Stimulated activated CD8-positive, alpha-beta memory T cell treated with anti-CD3 and anti-CD28 coated beads, Interleukin-4, amount 100 ng/mL, for 4 hours (primary cell): ENCODE measurements at regions not wholly inside any gene's neighbourhood (a gene's known extent, or its start where the extent isn't known, plus 50 kb on each side); places are given as distances from the start of the nearest gene placed in this dataset.

Source experiments
- DNase-seq, 2 donors: peaks; one replicate each; pipeline ENCODE4 v3.0.0-alpha.2; 2020; ENCODE audit warnings: low read depth in 2 of 2, low spot score in 1 of 2

DNA sequence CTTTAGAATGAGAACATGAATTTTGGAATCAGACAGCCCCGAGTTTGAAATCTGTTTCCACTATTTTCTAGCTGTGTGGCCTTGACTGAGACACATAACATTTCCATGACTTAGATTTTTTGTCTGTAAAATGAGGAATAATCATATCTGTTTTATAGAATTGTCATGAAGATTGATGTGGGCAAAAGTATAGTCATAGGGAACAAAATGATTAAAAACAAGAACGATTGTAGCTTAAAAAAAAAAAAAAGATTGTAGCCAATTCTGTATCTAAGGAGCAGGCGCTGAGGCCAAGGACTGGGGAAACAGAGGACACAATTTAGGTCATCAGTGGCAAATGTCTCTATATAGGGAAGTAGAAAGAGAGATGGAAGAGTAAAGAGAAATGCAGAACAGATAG lies 201.6 kb upstream of the C1QTNF7 start:
- no peak for DNase-seq

DNA sequence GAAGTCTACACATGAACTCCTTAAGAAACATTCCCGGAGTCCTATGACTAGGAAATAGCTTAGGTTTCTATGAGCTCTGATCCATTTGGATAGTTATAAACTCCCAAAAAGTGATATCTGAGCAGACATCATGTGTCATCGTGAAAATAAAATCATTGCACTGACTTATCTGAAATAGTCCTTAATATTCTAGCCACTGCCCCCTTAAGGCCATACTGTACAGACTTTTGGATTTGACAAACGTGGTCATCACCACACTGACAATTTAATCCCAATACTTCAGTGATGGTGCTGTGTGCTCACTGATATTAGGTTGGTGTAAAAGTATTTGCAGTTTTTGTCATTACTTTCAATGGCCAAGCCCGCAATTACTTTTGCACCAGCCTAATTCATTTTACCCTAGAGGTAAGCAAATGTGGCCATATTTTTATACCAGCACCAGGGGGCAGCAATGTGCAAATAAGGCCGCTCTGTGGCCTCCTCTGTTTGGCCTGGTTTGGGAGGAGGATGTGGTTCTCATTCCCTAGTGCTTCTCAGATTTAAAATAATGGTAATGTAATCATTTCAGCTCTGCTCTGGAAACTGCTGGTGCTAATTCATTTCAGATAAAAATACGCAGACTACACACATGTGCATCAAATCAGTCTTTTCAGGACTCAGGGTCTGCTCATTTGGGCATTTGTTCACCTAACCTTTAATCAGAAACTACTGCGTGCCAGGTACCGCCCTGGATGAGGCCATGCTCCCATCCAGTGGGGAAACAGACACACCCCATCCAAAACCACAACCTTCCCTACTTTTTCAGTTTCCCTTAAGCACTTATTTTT lies 196.4 kb upstream of the C1QTNF7 start:
- DNase-seq, result peak; percentile 38 to 52

DNA sequence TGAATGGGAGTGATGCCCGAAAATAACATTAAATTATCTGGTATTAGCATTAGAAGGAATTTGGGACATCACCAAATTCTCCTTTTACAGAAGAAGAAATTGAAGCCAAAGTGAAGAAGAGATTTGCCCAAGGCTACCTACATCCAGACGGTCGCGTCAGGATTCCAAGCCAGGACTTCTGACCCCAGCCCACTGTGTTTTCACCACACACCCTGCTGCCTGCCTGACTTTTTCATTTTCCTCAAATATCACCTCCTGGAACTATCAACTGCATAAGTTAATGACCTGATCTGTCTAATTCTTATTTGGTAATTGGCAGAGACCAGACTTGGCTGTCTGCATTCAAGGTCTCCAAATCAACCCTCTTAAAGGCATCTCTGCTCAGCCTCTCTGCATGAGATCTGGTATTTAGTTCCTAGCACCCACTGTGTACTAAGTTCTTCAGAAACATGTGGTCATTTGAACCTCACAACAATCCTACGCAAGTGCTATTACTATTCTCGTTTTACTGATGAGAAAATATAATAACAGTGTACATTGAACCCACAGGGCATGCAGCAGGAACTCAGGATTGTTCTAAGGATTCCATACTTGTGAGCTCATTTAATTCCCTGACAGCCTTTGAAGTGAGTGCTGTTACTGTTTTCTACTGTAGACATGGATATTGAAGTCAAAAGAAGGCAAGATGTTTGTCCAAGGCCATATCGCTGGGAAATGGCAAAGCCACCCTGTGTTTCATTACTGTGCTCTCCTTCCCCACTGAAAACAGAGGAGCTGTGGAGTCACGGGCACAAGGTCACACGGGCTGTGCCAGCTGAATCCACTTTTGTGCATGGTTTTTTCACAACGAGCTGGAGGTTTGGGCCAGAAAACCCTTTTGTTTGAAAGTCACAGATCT lies 195.2 kb upstream of the C1QTNF7 start:
- no peak for DNase-seq

DNA sequence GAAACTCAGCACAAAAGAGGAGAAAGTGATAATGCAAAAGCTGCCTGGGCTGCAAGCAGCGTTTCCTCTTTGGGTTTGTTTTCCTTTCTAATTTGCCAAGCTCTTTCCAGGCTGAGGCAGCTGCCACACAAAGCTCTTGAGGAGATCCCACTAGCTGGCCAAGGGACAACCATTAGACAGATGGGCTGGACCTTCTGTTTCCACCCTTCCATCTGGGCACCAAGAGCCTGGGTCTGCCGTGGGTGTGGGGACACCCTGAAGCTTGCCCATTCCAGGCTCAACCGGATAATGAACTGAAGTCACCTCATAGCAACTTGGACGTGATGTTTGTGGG lies 194.6 kb upstream of the C1QTNF7 start:
- no peak for DNase-seq

DNA sequence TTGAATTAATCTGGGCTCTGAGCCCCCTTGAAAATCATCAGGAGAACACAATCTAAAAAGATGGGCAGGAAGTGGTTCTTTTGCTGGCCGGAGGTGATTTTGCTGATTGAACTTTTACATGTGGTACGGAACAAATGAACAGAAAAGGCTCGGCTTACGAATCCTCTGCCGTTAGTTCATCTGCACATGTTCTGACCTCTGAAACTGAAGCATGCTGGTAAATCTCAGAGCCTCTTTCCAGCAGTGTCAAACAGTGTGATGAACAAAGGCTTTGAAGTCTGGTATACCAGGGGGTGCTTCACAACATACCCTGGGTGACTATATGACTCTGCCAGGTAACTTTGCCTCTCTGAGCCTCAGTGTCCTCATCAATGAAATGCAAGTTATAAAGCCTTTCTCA lies 194.2 kb upstream of the C1QTNF7 start:
- no peak for DNase-seq

DNA sequence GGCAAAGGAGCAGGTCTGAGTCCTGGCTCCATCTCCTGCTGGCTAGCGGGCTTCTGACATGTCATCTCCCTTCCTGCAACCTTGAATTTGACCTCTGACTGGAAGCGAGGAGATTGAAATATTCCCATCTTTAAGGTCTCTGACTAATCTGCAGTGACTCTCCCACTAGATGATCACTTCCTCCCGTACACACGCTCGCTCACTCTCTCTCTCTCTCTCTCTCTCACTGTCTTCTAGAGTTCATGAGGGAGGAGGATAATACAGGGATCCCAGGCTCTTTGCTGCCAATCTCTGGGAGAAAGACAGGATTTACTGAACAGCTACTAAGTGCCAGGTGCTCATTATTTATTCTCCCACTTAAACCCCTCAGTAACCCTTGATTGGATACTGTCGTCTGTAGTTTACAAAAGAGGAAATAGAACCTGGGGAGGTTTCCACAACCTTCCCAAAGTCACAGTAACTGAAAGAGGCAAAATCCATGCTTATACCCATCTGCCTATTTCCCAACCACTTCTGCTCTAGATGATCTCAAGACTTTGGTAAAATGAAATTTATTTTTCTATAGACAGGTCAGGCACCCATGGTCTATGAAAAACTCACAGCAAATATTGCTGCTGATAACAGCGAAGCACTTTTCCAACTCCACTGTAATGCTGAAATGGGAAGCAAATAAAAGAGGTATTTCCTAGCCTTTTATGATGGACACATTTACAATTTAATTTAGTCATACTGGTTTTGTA lies 193.5 kb upstream of the C1QTNF7 start:
- DNase-seq, result no peak

DNA sequence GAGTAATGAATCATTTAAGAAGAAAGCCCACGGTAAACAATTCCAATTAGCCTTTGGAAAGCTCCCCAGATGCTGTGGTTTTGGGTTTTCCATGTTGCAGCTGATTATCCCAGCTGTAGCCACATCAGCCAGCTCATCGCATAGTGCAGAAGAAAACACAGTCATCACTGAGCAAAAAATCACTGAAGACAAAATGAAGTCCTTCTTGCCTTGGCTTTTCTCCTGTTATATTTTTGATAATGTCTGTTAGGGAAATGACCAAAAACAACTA lies 193.0 kb upstream of the C1QTNF7 start:
- DNase-seq, result no peak

DNA sequence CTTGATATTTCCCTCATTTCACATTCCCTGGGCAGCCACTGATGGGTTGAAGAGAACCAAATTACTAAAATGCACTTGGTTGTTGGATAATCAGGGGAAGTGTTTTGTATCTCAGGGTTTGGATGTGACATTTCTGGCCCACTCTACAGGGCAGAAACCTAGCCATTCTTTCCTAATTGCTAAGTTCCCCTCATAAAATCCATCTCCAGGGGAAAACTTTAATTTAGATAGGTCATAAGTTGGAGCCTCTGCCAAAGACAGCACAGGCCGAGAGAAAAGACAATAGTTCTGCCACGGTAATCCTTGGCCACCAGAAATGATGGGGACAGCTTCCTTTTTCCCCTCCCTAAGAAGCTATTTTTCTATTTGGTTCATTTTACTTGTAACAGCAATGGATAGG lies 192.7 kb upstream of the C1QTNF7 start:
- no peak for DNase-seq

DNA sequence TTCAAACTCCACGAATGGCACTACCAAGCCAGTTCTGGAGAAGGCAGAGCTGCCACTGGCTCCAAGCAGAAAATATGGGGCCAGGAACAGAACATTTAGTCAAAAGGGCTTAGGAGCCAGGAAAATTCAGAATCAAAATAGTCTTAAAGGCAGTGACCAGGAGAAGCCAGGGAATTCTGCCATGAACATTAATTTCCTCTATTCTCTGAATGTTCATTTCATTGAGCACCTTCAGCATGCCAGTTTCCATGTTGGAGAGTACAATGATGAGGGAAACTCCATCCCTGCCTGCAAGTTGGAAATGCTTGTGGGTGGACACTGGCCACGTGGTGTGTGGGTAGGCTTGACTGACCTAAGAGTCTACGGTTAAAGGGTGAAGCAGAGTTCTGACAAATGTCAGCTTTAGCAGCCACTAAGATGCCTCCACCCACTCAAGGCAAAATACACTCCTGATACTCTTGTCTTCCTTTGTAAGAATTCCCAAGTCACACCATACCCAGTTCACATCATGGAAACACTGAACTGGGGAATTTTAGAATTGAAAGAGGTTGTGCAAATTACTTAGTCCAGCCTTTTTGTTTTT lies 190.1 kb upstream of the C1QTNF7 start:
- DNase-seq, result no peak

DNA sequence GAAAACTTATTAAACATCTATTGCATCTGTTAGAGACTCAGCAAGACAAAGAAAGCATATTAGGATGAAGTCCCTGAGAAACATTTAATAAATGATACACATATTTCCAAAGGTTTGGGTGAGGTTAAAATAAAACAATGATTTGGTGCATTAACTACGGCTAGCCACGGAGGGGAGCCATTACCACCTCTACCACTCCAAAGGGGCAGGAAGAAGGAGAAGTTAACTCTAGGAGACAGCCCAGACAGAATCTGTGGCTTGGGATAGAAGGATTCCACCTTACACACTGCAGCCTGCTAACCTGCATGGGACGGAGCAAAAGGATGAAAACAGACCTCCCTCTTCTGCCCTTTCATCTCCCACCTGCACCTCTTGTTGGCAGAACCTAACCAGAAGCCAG lies 189.1 kb upstream of the C1QTNF7 start:
- DNase-seq, result no peak

DNA sequence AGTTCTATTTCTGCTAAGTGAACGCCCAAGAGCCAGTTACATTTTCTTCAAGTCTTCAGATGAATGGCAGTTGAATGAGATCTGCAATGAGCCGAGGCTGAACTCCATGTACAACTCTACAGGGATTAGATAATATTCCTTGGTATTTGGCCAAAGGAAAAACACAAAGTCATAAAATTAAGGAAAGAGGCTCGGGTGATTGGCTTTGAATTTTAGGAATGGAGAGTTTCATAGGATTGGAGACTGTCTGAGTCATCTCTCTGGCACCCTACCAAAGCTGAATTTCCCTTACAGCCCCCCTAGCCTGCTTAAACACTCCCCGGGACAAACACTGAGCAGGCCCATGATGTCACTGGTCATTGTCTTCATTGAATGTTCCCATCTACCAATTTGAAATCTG lies 188.0 kb upstream of the C1QTNF7 start:
- no peak for DNase-seq

DNA sequence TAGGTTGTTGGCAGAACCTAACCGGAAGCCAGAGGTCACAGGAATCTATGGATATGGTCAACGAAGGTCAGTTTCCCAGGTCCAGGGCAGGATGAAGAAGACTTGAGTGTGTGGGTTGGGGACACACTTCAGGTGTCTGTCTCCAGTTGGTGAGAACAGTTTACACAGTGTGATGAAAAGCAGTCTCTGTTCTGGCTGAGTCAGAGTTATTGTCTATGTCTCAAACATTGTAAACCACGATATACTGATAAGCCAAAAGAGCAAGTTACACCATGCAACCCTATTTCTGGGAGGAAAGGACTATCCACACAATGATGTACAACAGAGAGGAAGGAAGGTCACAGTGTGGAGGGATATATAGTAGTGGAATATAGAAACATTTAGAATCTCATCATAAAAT lies 187.1 kb upstream of the C1QTNF7 start:
- DNase-seq, result no peak

DNA sequence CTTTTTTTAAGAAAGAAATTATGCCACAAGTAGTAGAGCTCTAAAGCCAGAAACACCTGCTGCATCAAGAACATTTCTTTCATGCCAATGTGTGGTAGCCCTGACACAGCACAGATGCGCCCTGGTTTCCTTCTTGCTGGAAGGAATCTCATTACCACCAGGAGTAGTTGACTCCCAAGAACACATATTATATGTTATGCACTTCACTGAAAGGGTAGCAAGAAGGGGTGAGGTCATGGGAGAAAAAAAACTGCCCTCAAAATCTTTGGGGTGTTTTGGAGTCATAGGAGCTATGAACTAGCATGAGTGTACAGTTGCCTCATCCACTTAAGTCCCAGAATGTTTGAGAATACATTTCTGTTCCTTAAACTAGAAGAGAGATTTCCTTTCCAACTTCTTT lies 185.8 kb upstream of the C1QTNF7 start:
- no peak for DNase-seq

DNA sequence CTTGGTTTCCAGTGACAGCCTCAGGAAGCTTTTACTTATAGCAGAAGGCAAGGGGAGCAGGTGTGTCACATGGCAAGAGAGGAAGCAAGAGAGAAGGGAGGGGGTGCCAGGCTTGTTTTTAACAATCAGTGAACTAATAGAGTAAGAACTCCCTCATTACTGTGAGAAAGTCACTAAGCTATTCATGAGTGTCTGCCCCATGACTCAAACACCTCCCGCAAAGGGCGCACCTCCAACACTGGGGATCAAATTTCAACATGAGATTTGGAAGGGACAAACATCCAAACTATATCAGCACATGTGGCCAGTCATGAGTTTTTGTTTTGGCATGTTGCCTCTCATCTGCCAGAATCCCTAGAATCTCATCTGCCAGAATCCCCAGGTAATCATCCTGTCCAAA lies 183.5 kb upstream of the C1QTNF7 start:
- no peak for DNase-seq

DNA sequence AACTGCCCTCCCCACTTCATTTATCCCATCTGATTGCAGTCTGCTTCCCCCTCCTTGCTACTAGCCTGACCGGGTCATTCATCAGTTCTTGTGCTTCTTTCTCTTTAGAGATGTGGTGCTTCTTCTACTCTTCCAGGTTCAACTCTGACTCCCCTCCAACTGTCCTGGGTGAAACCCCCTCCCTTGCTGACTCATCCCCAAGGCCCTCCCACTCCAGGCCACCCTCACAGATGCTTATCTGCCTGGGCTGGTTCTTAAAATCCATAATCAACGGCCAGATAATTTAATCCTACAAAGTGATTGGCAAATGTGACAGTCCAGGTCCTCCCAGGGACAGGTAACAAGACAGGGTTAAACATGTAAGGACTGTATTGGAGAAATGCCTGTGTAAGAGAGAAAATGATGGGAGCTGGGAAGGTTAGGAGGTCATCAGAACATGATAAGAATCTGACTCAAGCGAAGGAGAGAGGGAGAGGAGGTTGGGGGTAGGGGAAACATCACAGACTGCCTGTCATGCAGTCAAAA lies 182.8 kb upstream of the C1QTNF7 start:
- no peak for DNase-seq

DNA sequence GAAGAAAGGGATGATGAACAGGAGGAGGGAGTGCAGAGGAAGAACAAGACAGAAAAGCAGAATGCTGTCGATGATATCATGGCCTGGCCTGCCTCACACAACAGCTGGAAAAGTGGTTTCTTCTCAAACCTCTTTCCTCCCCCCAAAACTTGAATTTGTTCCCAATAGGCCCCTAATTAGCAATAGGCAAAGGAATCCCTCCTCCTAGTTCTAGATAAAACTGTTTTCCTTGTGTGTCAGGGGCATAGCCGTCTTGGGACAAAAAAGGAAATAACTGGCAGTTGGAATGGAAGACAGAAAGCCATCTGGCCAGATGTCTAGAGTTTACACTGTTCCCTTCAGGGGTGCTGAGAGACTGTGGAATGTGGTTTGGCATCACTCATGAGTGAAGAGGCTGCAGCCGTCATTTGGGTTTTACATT lies 177.8 kb upstream of the C1QTNF7 start:
- no peak for DNase-seq

DNA sequence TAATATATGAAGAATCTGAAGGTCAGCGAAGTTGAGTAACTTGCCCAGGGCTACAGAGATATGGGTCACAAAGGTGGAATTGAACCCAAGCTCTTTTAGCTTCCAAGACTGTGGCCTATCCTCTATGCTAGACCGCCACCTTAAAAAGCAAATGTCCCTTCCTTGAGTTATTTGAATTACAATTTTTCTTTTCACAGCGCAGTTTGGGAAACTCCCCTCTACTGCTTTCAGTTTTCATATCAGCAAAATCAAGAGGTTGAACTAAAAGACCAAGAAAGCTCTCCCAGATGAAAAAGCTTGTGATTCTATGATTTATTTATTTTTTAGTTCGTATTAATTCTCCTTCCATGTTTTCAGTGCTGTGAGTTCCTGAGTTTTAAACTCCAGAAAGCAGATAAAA lies 174.5 kb upstream of the C1QTNF7 start:
- no peak for DNase-seq

DNA sequence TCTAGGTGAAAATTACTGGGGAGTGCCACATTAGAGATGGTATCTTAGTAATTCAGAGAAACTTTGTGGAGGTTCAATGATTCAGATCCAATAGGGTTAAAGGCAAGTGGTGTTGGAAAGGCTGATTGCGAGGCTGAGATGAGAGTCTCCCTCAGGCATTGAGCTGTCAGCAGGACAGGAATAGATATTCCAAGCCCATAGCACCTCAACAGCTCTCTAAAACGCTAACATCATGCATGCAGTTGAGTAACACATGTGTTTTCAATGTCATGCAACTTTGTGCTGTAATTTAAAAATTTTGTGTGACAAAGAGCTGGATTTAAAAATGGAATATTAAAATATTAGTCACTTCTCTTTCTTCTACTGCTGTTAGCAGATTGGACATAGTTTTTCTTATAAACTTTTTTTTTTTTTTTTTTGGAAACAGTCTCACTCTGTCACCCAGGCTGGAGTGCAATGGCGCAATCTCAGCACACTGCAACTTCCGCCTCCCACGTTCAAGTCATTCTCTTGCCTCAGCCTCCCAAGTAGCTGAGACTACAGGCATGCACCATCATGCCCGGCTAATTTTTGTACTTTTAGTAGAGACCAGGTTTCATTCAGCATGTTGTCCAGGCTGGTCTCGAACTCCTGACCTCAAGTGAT lies 173.5 kb upstream of the C1QTNF7 start:
- no peak for DNase-seq

DNA sequence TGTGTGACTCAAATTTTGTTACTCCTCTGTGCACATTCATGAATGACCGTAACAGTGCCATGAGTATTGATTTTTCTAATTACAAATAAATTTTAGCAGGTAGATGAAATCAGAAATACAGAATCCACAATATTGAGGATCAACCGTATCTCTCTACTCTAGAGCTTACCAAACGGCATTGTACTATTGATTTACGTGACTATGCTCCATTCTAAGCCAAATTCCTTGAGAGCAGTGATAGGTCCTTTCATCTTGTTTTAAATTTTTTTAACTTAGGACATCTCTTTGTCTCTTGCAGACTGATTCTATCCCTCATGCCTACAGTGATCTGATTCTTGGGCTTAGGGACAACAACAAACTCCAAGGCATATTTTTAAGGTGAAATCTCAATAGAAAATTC lies 172.3 kb upstream of the C1QTNF7 start:
- DNase-seq, result no peak

DNA sequence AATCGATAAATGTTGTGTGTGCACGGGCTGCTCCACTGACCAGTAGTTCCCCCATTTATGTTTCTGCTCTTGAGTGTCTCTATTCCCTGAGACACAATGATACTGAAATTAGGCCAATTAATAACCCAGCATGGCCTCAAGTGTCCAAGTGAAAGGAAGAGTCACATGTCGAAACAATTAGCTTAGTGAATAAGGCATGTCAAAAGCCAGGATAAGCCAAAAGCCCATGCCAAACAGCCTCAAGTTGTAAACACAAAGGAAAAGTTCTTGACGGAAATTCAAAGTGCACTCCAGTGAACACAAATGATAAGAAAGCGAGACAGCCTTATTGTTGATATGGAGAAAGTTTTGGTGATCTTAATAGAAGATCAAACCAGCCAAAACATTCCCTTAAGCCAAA lies 167.1 kb upstream of the C1QTNF7 start:
- DNase-seq, result no peak

DNA sequence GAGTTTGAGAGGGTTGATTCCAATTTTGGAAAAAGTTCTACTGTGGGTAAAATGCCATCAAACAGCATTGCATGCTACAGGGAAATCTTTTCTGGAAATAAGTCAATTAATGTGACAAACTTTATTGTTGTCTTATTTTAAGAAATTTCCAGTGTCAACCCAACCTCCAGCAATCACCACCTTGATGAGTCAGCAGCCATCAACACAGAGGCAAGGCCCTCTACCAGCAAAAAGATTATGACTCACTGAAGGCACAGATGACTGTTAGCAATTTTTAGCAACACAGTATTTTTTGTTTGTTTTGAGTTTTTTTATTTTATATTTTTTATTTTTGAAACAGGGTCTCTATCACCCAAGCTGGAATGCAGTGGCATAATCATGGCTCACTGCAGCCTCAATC lies 165.4 kb upstream of the C1QTNF7 start:
- DNase-seq, result no peak
